ENCODE measurements at regions not wholly inside any gene's neighbourhood (a gene's known extent, or its start where the extent isn't known, plus 50 kb on each side); places are given as distances from the start of the nearest gene placed in this dataset.

DNA sequence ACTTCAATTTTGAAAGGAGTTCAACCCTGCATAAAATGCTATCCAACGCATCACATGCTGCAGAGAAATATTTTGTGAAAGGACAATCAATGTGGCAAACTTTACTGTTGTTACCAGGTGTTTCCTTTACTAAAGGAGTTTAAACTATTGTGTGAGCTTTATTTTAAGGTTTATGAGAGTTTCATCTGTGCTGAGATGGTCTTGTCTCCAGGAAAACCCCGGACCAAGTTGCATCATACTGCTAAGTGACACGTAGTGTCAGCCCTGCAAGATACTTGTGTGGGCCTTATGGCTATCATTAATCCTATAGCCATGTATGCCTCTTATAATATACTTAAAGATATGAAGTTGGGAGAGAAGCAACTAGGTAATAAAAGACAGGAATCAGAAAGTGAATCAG is 94.5 kb upstream of the EPHA6 start:
- Histone ChIP-seq H3K27me3 (replicated peaks; ENCODE audit: insufficient read depth, low read depth, low read length, poor library complexity) (no peaks in the 10 kb centered on the region), H3K27ac (ENCODE audit: low read depth, low read length, poor library complexity, severe bottlenecking) (no peak overlapping the region), H3K4me3 (ENCODE audit: low read depth, low read length, poor library complexity, severe bottlenecking) (no peak overlapping the region), H3K4me1 (ENCODE audit: insufficient read depth, low read length, poor library complexity, severe bottlenecking) (no peaks in the 10 kb centered on the region), H3K9me3 (ENCODE audit: low read depth, low read length, poor library complexity, severe bottlenecking) (peaks cover 9% of the 10 kb centered on the region), H3K36me3 (ENCODE audit: insufficient read depth, low read length, poor library complexity, severe bottlenecking) (no peaks in the 10 kb centered on the region)
- BruUV-seq (replicated peaks), result no TSS peak
- POLR2A ChIA-PET (ENCODE audit: low non-redundant PET), result no interaction called here
- no peak for TF ChIP-seq EZH2 (IDR thresholded peaks at IDR 0.05; ENCODE audit: borderline replicate concordance, low read depth, low read length, poor library complexity, severe bottlenecking)
- TF ChIP-seq, protein P1, sequence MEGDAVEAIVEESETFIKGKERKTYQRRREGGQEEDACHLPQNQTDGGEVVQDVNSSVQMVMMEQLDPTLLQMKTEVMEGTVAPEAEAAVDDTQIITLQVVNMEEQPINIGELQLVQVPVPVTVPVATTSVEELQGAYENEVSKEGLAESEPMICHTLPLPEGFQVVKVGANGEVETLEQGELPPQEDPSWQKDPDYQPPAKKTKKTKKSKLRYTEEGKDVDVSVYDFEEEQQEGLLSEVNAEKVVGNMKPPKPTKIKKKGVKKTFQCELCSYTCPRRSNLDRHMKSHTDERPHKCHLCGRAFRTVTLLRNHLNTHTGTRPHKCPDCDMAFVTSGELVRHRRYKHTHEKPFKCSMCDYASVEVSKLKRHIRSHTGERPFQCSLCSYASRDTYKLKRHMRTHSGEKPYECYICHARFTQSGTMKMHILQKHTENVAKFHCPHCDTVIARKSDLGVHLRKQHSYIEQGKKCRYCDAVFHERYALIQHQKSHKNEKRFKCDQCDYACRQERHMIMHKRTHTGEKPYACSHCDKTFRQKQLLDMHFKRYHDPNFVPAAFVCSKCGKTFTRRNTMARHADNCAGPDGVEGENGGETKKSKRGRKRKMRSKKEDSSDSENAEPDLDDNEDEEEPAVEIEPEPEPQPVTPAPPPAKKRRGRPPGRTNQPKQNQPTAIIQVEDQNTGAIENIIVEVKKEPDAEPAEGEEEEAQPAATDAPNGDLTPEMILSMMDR (conservative IDR thresholded peaks at IDR 0.05; ENCODE audit: low read depth, low read length), result no peak
- DNase-seq (ENCODE audit: low spot score), result no peak
- intact Hi-C loops (cut with micrococcal nuclease; ENCODE audit: unreplicated experiment), result no loop called here
- CTCF ChIA-PET, result no interaction called here

DNA sequence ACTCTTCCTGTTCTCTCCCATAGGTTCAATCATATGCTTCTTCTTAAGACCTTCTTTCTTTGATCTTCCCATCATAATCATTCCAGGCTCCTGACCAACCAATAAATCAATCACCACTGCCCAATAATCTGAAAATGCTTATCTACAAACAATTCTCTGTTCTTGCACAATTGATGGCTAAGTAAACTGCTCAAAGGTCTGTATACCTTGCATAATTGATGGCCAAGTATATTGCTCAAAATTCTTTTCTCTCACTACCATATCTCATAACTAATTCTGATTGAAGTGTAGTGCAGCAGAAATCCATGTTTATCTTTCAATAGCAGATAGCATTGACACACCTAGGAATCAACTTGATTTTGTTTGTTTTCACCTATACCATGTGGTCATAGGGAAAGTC is 83.4 kb upstream of the EPHA6 start:
- H3K4me1 ChIP-seq (ENCODE audit: insufficient read depth, low read length, poor library complexity, severe bottlenecking), result no peaks in the 10 kb centered on the region
- no peak overlapping the region for H3K4me3 ChIP-seq (ENCODE audit: low read depth, low read length, poor library complexity, severe bottlenecking)
- peaks cover 16% of the 10 kb centered on the region for H3K9me3 ChIP-seq (ENCODE audit: low read depth, low read length, poor library complexity, severe bottlenecking)
- no peak overlapping the region for H3K27ac ChIP-seq (ENCODE audit: low read depth, low read length, poor library complexity, severe bottlenecking)
- TF ChIP-seq EZH2 (IDR thresholded peaks at IDR 0.05; ENCODE audit: borderline replicate concordance, low read depth, low read length, poor library complexity, severe bottlenecking), result no peak
- TF ChIP-seq, protein P1 (conservative IDR thresholded peaks at IDR 0.05; ENCODE audit: low read depth, low read length), result no peak
- DNase-seq (ENCODE audit: low spot score), result no peak
- no TSS peak for BruUV-seq (replicated peaks)
- POLR2A ChIA-PET (ENCODE audit: low non-redundant PET), result no interaction called here
- H3K36me3 ChIP-seq (ENCODE audit: insufficient read depth, low read length, poor library complexity, severe bottlenecking), result no peaks in the 10 kb centered on the region
- CTCF ChIA-PET, result no interaction called here
- intact Hi-C loops (cut with micrococcal nuclease; ENCODE audit: unreplicated experiment), result no loop called here
- no peaks in the 10 kb centered on the region for H3K27me3 ChIP-seq (replicated peaks; ENCODE audit: insufficient read depth, low read depth, low read length, poor library complexity)

DNA sequence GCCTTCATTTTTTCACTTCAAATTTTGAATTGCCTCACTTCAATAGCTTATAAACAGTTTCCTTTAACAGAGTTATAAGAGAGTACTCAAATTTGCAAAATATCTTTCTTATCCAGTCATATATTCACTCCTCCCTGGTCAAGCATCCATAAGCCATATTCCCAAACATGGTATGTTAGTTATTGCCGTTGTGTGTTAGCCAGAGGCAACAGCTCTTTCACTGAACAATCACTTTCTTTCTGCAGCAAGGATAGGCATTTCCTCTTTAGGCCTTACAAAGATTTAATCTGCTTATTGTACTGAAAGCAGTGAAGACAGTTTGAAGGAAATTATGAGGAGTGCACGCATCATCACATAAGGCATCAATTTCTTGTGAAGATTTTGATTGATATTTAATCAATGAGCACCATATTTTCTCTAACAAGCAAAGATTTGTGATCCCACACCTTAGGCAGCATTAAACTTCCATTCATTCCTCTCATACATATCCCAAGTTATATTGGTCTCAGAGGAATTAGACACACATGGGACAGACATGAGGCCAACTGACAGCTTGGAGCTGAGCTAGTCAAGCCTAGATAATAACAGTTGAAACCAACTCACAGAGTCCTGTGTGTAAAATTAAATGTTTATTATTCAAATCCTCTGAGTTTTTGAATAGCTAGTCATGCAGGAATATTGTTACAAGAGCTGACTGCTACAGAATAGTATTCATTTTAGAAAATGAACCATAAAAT is 80.0 kb upstream of the EPHA6 start:
- ChIA-PET POLR2A (ENCODE audit: low non-redundant PET) (no interaction called here), CTCF (no interaction called here)
- TF ChIP-seq EZH2 (IDR thresholded peaks at IDR 0.05; ENCODE audit: borderline replicate concordance, low read depth, low read length, poor library complexity, severe bottlenecking), result no peak
- TF ChIP-seq, protein P1 (conservative IDR thresholded peaks at IDR 0.05; ENCODE audit: low read depth, low read length), result no peak
- no TSS peak for BruUV-seq (replicated peaks)
- intact Hi-C loops (cut with micrococcal nuclease; ENCODE audit: unreplicated experiment), result no loop called here
- H3K4me1 ChIP-seq (ENCODE audit: insufficient read depth, low read length, poor library complexity, severe bottlenecking), result no peaks in the 10 kb centered on the region
- H3K4me3 ChIP-seq (ENCODE audit: low read depth, low read length, poor library complexity, severe bottlenecking), result no peak overlapping the region
- H3K36me3 ChIP-seq (ENCODE audit: insufficient read depth, low read length, poor library complexity, severe bottlenecking), result no peaks in the 10 kb centered on the region
- no peak for DNase-seq (ENCODE audit: low spot score)
- no peaks in the 10 kb centered on the region for H3K27me3 ChIP-seq (replicated peaks; ENCODE audit: insufficient read depth, low read depth, low read length, poor library complexity)
- H3K27ac ChIP-seq (ENCODE audit: low read depth, low read length, poor library complexity, severe bottlenecking), result no peak overlapping the region
- H3K9me3 ChIP-seq (ENCODE audit: low read depth, low read length, poor library complexity, severe bottlenecking), result peaks cover 11% of the 10 kb centered on the region
